ENCODE measurements at regions not wholly inside any gene's neighbourhood (a gene's known extent, or its start where the extent isn't known, plus 50 kb on each side); places are given as distances from the start of the nearest gene placed in this dataset.

DNA sequence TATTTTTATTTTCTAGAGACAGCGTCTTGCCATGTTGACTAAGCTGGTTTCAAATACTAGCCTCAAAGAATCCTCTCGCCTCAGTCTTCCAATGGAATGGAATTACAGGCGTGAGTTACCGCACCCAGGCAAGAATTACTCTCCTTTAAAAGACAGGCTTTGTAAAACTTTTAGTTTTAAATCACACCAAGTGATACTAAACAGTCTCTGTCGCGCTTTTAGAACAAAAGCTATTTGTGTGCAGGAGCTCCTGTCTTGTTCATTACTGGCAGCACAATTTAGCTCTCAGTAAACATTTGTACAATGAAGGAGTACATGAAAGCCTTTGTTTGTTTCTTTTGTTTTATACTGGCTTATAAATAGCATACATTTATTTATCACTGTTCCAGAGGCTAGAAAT lies 1719.2 kb upstream of the PIK3C3 start:
- FAIRE-seq (no peak), ATAC-seq (no peak), DNase-seq (ENCODE audit: low read depth, low spot score) (no peak)
- WGBS (ENCODE audit: insufficient coverage, insufficient replicate concordance, low lambda C conversion rate, missing lambda C conversion rate), result 41% methylated on average over 6 of the region's 6 CpGs
- Histone ChIP-seq H3K27me3 (replicated peaks in 1 of 2; ENCODE audit: control insufficient read depth in 2 of 2, insufficient read depth in 2 of 2, low read length in 1 of 2) (no peaks in the 10 kb centered on the region), H3K9ac (ENCODE audit: control insufficient read depth, insufficient read depth, low read length) (no peak overlapping the region), H3K9me3 (replicated peaks; ENCODE audit: control insufficient read depth, insufficient read depth, low read length) (no peaks in the 10 kb centered on the region), H3K4me3 (no peak overlapping the region), H3K36me3 (ENCODE audit: control insufficient read depth in 2 of 2, insufficient read depth in 2 of 2, low read length in 1 of 2) (no peaks in the 10 kb centered on the region), H2AFZ (ENCODE audit: control insufficient read depth, low read depth, low read length) (no peak overlapping the region), H3K79me2 (ENCODE audit: control insufficient read depth, insufficient read depth, low read length) (no peaks in the 10 kb centered on the region), H3K27ac (ENCODE audit: control insufficient read depth, insufficient read depth) (no peak overlapping the region), H3K4me1 (ENCODE audit: control insufficient read depth, insufficient read depth, low read length) (no peaks in the 10 kb centered on the region), H4K20me1 (ENCODE audit: control insufficient read depth, insufficient read depth) (no peaks in the 10 kb centered on the region), H3K4me2 (ENCODE audit: control insufficient read depth, insufficient read depth) (no peak overlapping the region)
- in situ Hi-C loops (cut with MboI) (no loop called here), intact Hi-C loops (cut with micrococcal nuclease; ENCODE audit: unreplicated experiment) (no loop called here)
- TF ChIP-seq, protein P1, sequence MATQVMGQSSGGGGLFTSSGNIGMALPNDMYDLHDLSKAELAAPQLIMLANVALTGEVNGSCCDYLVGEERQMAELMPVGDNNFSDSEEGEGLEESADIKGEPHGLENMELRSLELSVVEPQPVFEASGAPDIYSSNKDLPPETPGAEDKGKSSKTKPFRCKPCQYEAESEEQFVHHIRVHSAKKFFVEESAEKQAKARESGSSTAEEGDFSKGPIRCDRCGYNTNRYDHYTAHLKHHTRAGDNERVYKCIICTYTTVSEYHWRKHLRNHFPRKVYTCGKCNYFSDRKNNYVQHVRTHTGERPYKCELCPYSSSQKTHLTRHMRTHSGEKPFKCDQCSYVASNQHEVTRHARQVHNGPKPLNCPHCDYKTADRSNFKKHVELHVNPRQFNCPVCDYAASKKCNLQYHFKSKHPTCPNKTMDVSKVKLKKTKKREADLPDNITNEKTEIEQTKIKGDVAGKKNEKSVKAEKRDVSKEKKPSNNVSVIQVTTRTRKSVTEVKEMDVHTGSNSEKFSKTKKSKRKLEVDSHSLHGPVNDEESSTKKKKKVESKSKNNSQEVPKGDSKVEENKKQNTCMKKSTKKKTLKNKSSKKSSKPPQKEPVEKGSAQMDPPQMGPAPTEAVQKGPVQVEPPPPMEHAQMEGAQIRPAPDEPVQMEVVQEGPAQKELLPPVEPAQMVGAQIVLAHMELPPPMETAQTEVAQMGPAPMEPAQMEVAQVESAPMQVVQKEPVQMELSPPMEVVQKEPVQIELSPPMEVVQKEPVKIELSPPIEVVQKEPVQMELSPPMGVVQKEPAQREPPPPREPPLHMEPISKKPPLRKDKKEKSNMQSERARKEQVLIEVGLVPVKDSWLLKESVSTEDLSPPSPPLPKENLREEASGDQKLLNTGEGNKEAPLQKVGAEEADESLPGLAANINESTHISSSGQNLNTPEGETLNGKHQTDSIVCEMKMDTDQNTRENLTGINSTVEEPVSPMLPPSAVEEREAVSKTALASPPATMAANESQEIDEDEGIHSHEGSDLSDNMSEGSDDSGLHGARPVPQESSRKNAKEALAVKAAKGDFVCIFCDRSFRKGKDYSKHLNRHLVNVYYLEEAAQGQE (IDR thresholded peaks at IDR 0.05; ENCODE audit: low read depth, low read length), result no peak
- TF ChIP-seq HDAC6 (IDR thresholded peaks at IDR 0.05; ENCODE audit: unreplicated experiment) (no peak), BHLHE40 (IDR thresholded peaks at IDR 0.05; ENCODE audit: borderline replicate concordance in 1 of 2, low read depth in 2 of 2, low read length in 1 of 2) (no peak), SUZ12 (IDR thresholded peaks at IDR 0.05; ENCODE audit: unreplicated experiment) (no peak), SIX5 (IDR thresholded peaks at IDR 0.05; ENCODE audit: low read depth, low read length, severe bottlenecking) (no peak), POLR2A (IDR thresholded peaks at IDR 0.05; ENCODE audit: low read depth, low read length) (no peak), LARP7 (IDR thresholded peaks at IDR 0.05) (no peak), RELB (IDR thresholded peaks at IDR 0.05; ENCODE audit: low read depth) (no peak), RCOR1 (conservative IDR thresholded peaks at IDR 0.05; ENCODE audit: low read depth, low read length) (no peak), SRF (IDR thresholded peaks at IDR 0.05; ENCODE audit: low read depth in 2 of 2, low read length in 2 of 2) (no peak), EP300 (IDR thresholded peaks at IDR 0.05; ENCODE audit: borderline replicate concordance in 1 of 2, control insufficient read depth in 1 of 2, low read depth in 2 of 2, low read length in 2 of 2) (no peak), GATAD2B (conservative IDR thresholded peaks at IDR 0.05; ENCODE audit: low read depth) (no peak), NR2C1 (IDR thresholded peaks at IDR 0.05) (no peak), ATF3 (IDR thresholded peaks at IDR 0.05; ENCODE audit: borderline replicate concordance, extremely low read depth, low read depth, low read length) (no peak), RB1 (IDR thresholded peaks at IDR 0.05; ENCODE audit: borderline replicate concordance) (no peak), DPF2 (IDR thresholded peaks at IDR 0.05) (no peak), IRF3 (IDR thresholded peaks at IDR 0.05) (no peak)
- ChIA-PET SMC1A (ENCODE audit: uncharacterized antibody, unreplicated experiment) (interaction anchor here (0.6 kb wide), 1 partner anchor 332 kb away, joined by 3 read pairs; no protein-coding TSS in a partner anchor), CTCF (no interaction called here), POLR2A (no interaction called here), RAD21 (ENCODE audit: unreplicated experiment) (no interaction called here)
- no TSS peak for BruUV-seq (replicated peaks)

Measured in GM12878 (cell line).